ENCODE measurements at regions not wholly inside any gene's neighbourhood (a gene's known extent, or its start where the extent isn't known, plus 50 kb on each side); places are given as distances from the start of the nearest gene placed in this dataset.

DNA sequence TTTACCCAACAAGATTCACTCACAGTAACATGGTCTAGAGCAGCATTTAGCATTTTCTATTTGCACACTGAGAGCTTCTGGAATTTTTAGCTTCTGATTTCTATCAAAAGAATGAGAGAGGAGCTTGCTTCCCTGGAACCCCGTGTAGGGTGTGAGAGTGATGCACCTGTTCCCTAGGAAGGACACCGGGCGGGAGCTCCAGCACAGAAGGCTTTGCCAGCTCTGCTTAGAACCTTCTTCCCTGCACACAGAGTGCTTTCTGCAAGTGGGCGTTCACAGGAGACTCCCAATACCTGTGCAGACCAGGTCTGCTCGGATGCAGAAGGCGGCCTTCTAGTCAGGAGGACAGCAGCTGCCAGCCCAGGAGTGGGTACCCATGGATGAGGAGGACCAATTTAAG, 217.3 kb downstream of the TBXT start:
- TF ChIP-seq, protein P1, sequence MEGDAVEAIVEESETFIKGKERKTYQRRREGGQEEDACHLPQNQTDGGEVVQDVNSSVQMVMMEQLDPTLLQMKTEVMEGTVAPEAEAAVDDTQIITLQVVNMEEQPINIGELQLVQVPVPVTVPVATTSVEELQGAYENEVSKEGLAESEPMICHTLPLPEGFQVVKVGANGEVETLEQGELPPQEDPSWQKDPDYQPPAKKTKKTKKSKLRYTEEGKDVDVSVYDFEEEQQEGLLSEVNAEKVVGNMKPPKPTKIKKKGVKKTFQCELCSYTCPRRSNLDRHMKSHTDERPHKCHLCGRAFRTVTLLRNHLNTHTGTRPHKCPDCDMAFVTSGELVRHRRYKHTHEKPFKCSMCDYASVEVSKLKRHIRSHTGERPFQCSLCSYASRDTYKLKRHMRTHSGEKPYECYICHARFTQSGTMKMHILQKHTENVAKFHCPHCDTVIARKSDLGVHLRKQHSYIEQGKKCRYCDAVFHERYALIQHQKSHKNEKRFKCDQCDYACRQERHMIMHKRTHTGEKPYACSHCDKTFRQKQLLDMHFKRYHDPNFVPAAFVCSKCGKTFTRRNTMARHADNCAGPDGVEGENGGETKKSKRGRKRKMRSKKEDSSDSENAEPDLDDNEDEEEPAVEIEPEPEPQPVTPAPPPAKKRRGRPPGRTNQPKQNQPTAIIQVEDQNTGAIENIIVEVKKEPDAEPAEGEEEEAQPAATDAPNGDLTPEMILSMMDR (IDR thresholded peaks at IDR 0.05; ENCODE audit: low read length): no peak
- TF ChIP-seq EZH2phosphoT487 (IDR thresholded peaks at IDR 0.05; ENCODE audit: low read length) (no peak), EZH2 (optimal IDR thresholded peaks at IDR 0.05; ENCODE audit: low read depth, low read length) (no peak)

All from MM.1S (cell line).